WTC11 (cell line): ENCODE measurements at regions not wholly inside any gene's neighbourhood (a gene's known extent, or its start where the extent isn't known, plus 50 kb on each side); places are given as distances from the start of the nearest gene placed in this dataset.

Source experiments
- CREM ChIP-seq: sonication (generic); formaldehyde crosslinking; IDR thresholded peaks from 2 replicates; pipeline ENCODE4 v1.8.1; 2022; ENCODE audit warnings: mild to moderate bottlenecking, missing genetic modification reagents, moderate library complexity
- OVOL2 ChIP-seq: fragments of 250-450 bp; sonication (Bioruptor Pico); IDR thresholded peaks from 2 replicates; pipeline ENCODE4 v1.9.0; 2021; ENCODE audit warnings: mild to moderate bottlenecking, borderline replicate concordance
- TP53 ChIP-seq: sonication (generic); formaldehyde crosslinking; IDR thresholded peaks from 2 replicates; pipeline ENCODE4 v1.8.1; 2023; ENCODE audit warnings: mild to moderate bottlenecking, missing genetic modification reagents
- ZNF138 ChIP-seq: sonication (generic); formaldehyde crosslinking; conservative IDR thresholded peaks from 2 replicates; pipeline ENCODE4 v1.8.1; 2022; ENCODE audit warnings: mild to moderate bottlenecking, moderate library complexity, missing genetic modification reagents
- ZNF232 ChIP-seq: sonication (generic); formaldehyde crosslinking; IDR thresholded peaks from 2 replicates; pipeline ENCODE4 v1.8.0; 2022; ENCODE audit warnings: mild to moderate bottlenecking, missing genetic modification reagents
- TF ChIP-seq, protein P1 (sequence below): sonication (generic); formaldehyde crosslinking; IDR thresholded peaks from 2 replicates; pipeline ENCODE4 v1.8.1; 2022; ENCODE audit warnings: mild to moderate bottlenecking, missing genetic modification reagents, moderate library complexity, borderline replicate concordance
- TF ChIP-seq, protein P2 (sequence below): sonication (generic); formaldehyde crosslinking; IDR thresholded peaks from 2 replicates; pipeline ENCODE4 v1.8.0; 2023; ENCODE audit warnings: missing genetic modification reagents, mild to moderate bottlenecking, borderline replicate concordance
- TF ChIP-seq, protein P3 (sequence below): sonication (generic); formaldehyde crosslinking; IDR thresholded peaks from 2 replicates; pipeline ENCODE4 v1.8.0; 2022; ENCODE audit warnings: mild to moderate bottlenecking, missing genetic modification reagents
- TF ChIP-seq, protein P4 (sequence below): sonication (generic); formaldehyde crosslinking; conservative IDR thresholded peaks from 2 replicates; pipeline ENCODE4 v1.8.1; 2022; ENCODE audit warnings: mild to moderate bottlenecking, missing genetic modification reagents
- TF ChIP-seq, protein P5 (sequence below): sonication (generic); formaldehyde crosslinking; IDR thresholded peaks from 2 replicates; pipeline ENCODE4 v1.8.1; 2023; ENCODE audit warnings: mild to moderate bottlenecking, missing genetic modification reagents, moderate library complexity
- TF ChIP-seq, protein P6 (sequence below): fragments of 200-600 bp; IDR thresholded peaks from 2 replicates; pipeline ENCODE4 v1.8.0; 2022; ENCODE audit warnings: antibody characterized with exemption
- TF ChIP-seq, protein P7 (sequence below): sonication (generic); formaldehyde crosslinking; IDR thresholded peaks from 2 replicates; pipeline ENCODE4 v1.8.0; 2023; ENCODE audit warnings: missing genetic modification reagents
- TF ChIP-seq, protein P8 (sequence below): sonication (generic); formaldehyde crosslinking; IDR thresholded peaks from 2 replicates; pipeline ENCODE4 v1.8.0; 2022; ENCODE audit warnings: mild to moderate bottlenecking, missing genetic modification reagents
- TF ChIP-seq, protein P9 (sequence below): sonication (generic); formaldehyde crosslinking; IDR thresholded peaks from 2 replicates; pipeline ENCODE4 v1.8.1; 2022; ENCODE audit warnings: mild to moderate bottlenecking, moderate library complexity, missing genetic modification reagents

DNA sequence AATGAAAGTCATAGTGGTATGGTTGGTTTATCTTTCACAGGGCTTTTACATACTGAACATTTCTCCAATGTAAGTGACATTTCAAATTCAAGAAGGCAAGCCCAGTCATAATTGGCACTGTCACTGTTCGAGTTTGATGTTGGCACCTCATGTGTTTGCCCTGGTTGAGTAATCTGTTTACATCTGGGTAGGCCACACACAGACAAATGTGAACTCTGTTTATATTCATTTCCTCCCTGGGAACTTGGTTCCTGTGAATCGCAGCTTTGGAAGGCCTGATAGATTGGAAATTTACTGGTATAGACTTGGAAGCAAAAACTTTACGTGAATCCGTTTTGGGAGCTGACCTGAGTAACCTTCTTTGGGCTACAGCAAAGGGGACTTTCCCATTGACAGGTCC is 395.2 kb upstream of the AZI2 start:
- TF ChIP-seq, protein P1, sequence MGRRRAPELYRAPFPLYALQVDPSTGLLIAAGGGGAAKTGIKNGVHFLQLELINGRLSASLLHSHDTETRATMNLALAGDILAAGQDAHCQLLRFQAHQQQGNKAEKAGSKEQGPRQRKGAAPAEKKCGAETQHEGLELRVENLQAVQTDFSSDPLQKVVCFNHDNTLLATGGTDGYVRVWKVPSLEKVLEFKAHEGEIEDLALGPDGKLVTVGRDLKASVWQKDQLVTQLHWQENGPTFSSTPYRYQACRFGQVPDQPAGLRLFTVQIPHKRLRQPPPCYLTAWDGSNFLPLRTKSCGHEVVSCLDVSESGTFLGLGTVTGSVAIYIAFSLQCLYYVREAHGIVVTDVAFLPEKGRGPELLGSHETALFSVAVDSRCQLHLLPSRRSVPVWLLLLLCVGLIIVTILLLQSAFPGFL (CRISPR knock-in tag): no peak
- no peak for TF ChIP-seq ZNF232 (CRISPR knock-in tag)
- TF ChIP-seq TP53: no peak
- TF ChIP-seq, protein P2, sequence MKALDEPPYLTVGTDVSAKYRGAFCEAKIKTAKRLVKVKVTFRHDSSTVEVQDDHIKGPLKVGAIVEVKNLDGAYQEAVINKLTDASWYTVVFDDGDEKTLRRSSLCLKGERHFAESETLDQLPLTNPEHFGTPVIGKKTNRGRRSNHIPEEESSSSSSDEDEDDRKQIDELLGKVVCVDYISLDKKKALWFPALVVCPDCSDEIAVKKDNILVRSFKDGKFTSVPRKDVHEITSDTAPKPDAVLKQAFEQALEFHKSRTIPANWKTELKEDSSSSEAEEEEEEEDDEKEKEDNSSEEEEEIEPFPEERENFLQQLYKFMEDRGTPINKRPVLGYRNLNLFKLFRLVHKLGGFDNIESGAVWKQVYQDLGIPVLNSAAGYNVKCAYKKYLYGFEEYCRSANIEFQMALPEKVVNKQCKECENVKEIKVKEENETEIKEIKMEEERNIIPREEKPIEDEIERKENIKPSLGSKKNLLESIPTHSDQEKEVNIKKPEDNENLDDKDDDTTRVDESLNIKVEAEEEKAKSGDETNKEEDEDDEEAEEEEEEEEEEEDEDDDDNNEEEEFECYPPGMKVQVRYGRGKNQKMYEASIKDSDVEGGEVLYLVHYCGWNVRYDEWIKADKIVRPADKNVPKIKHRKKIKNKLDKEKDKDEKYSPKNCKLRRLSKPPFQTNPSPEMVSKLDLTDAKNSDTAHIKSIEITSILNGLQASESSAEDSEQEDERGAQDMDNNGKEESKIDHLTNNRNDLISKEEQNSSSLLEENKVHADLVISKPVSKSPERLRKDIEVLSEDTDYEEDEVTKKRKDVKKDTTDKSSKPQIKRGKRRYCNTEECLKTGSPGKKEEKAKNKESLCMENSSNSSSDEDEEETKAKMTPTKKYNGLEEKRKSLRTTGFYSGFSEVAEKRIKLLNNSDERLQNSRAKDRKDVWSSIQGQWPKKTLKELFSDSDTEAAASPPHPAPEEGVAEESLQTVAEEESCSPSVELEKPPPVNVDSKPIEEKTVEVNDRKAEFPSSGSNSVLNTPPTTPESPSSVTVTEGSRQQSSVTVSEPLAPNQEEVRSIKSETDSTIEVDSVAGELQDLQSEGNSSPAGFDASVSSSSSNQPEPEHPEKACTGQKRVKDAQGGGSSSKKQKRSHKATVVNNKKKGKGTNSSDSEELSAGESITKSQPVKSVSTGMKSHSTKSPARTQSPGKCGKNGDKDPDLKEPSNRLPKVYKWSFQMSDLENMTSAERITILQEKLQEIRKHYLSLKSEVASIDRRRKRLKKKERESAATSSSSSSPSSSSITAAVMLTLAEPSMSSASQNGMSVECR: no peak
- TF ChIP-seq, protein P3, sequence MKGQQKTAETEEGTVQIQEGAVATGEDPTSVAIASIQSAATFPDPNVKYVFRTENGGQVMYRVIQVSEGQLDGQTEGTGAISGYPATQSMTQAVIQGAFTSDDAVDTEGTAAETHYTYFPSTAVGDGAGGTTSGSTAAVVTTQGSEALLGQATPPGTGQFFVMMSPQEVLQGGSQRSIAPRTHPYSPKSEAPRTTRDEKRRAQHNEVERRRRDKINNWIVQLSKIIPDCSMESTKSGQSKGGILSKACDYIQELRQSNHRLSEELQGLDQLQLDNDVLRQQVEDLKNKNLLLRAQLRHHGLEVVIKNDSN (CRISPR knock-in tag): no peak
- TF ChIP-seq, protein P4, sequence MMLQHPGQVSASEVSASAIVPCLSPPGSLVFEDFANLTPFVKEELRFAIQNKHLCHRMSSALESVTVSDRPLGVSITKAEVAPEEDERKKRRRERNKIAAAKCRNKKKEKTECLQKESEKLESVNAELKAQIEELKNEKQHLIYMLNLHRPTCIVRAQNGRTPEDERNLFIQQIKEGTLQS (CRISPR knock-in tag): no peak
- TF ChIP-seq OVOL2 (CRISPR knock-in tag): no peak
- TF ChIP-seq, protein P5, sequence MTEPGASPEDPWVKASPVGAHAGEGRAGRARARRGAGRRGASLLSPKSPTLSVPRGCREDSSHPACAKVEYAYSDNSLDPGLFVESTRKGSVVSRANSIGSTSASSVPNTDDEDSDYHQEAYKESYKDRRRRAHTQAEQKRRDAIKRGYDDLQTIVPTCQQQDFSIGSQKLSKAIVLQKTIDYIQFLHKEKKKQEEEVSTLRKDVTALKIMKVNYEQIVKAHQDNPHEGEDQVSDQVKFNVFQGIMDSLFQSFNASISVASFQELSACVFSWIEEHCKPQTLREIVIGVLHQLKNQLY (CRISPR knock-in tag): no peak
- TF ChIP-seq ZNF138 (CRISPR knock-in tag): no peak
- TF ChIP-seq, protein P6, sequence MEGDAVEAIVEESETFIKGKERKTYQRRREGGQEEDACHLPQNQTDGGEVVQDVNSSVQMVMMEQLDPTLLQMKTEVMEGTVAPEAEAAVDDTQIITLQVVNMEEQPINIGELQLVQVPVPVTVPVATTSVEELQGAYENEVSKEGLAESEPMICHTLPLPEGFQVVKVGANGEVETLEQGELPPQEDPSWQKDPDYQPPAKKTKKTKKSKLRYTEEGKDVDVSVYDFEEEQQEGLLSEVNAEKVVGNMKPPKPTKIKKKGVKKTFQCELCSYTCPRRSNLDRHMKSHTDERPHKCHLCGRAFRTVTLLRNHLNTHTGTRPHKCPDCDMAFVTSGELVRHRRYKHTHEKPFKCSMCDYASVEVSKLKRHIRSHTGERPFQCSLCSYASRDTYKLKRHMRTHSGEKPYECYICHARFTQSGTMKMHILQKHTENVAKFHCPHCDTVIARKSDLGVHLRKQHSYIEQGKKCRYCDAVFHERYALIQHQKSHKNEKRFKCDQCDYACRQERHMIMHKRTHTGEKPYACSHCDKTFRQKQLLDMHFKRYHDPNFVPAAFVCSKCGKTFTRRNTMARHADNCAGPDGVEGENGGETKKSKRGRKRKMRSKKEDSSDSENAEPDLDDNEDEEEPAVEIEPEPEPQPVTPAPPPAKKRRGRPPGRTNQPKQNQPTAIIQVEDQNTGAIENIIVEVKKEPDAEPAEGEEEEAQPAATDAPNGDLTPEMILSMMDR: no peak
- TF ChIP-seq, protein P7, sequence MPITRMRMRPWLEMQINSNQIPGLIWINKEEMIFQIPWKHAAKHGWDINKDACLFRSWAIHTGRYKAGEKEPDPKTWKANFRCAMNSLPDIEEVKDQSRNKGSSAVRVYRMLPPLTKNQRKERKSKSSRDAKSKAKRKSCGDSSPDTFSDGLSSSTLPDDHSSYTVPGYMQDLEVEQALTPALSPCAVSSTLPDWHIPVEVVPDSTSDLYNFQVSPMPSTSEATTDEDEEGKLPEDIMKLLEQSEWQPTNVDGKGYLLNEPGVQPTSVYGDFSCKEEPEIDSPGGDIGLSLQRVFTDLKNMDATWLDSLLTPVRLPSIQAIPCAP: no peak
- TF ChIP-seq, protein P8, sequence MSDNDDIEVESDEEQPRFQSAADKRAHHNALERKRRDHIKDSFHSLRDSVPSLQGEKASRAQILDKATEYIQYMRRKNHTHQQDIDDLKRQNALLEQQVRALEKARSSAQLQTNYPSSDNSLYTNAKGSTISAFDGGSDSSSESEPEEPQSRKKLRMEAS: no peak
- TF ChIP-seq, protein P9, sequence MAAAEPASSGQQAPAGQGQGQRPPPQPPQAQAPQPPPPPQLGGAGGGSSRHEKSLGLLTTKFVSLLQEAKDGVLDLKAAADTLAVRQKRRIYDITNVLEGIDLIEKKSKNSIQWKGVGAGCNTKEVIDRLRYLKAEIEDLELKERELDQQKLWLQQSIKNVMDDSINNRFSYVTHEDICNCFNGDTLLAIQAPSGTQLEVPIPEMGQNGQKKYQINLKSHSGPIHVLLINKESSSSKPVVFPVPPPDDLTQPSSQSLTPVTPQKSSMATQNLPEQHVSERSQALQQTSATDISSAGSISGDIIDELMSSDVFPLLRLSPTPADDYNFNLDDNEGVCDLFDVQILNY (CRISPR knock-in tag): no peak
- no peak for TF ChIP-seq CREM
